OCI-LY1 (cell line): ENCODE measurements at regions not wholly inside any gene's neighbourhood (a gene's known extent, or its start where the extent isn't known, plus 50 kb on each side); places are given as distances from the start of the nearest gene placed in this dataset.

Experiments
- CTCF ChIP-seq: fragments of 200-600 bp; sonication (generic), shearing (Covaris generic); IDR thresholded peaks from 2 replicates; pipeline ENCODE4 v1.5.1; 2017; ENCODE audit warnings: mild to moderate bottlenecking, antibody characterized with exemption, low read length, moderate library complexity, mixed read lengths
- EZH2 ChIP-seq: fragments of 200-600 bp; sonication (generic), shearing (Covaris generic); IDR thresholded peaks from 2 replicates; pipeline ENCODE4 v1.8.0; 2017; ENCODE audit warnings: borderline replicate concordance, mixed run types, mild to moderate bottlenecking, antibody characterized with exemption, low read length, moderate library complexity, mixed read lengths

DNA sequence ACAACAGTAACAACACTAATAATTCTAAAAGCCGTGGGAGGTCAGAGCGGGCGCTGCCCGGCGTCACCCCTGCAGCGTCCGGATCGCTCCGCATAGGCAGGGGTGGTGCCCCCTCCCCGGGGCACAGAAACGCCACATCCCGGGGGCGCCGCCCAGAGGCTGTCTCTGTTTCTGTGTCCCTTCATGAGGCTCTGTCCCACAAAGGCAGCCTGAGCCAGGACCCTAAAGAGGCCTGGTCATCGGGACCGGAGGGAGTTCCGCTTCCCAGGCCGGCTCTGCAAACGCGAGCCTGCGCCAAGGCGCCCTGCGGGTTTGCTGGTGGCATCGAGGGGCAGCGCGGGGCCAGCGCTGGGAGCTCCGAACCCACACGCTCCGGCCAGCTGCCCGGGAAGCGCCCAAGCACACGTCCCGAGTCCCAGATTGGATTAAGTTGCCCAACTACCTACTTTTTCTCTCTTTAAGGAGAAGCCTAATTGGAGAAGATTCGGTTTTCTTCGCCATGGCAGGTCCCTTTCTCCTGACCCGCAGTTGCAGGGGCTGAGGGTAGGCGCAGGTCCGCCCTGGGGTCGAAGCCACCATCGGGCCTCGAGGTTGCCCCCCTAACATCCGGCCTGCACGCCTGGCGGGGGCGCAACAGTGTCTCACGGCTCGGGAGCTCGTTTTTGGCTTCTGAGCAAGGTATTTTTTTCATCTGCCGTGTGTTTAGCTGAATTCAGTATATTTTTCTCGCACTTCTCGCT lies 421.7 kb downstream of the VRK1 start:
- no peak for TF ChIP-seq CTCF
- TF ChIP-seq EZH2 = no peak
